OCI-LY1 (cell line): ENCODE measurements at regions not wholly inside any gene's neighbourhood (a gene's known extent, or its start where the extent isn't known, plus 50 kb on each side); places are given as distances from the start of the nearest gene placed in this dataset.
A peak's percentile ranks its signal among the peaks of the same experiment; 100 is the strongest.

Experiments used
- H2AFZ ChIP-seq: fragments of 200-600 bp; sonication (generic), shearing (Covaris generic); 2 replicates; pipeline ENCODE4 v1.6.0; 2014; ENCODE audit warnings: antibody characterized with exemption, mild to moderate bottlenecking, low read length
- H3F3A ChIP-seq: fragments of 200-600 bp; sonication (generic), shearing (Covaris generic); 2 replicates; pipeline ENCODE4 v1.6.0; 2014; ENCODE audit warnings: mild to moderate bottlenecking, antibody characterized with exemption, low read length, moderate library complexity; ENCODE audit not compliant: insufficient read depth
- H3K27ac ChIP-seq: fragments of 200-600 bp; sonication (generic); 2 replicates; pipeline ENCODE4 v1.5.1; 2014; ENCODE audit warnings: low read length, mixed run types, mild to moderate bottlenecking, low read depth; ENCODE audit not compliant: poor library complexity, severe bottlenecking
- H3K27me3 ChIP-seq: fragments of 200-600 bp; sonication (generic); 2 replicates; pipeline ENCODE4 v1.6.0; 2014; ENCODE audit warnings: antibody characterized with exemption, mild to moderate bottlenecking, low read length, moderate library complexity; ENCODE audit not compliant: insufficient read depth
- H3K36me3 ChIP-seq: fragments of 200-600 bp; sonication (generic); 2 replicates; pipeline ENCODE4 v1.6.1; 2014; ENCODE audit warnings: mild to moderate bottlenecking, antibody characterized with exemption, low read length, moderate library complexity, mixed read lengths; ENCODE audit not compliant: insufficient read depth
- H3K4me1 ChIP-seq: fragments of 200-600 bp; sonication (generic); 2 replicates; pipeline ENCODE4 v1.5.1; 2014; ENCODE audit warnings: mild to moderate bottlenecking, low read length, moderate library complexity; ENCODE audit not compliant: insufficient read depth, severe bottlenecking
- H3K4me2 ChIP-seq: fragments of 200-600 bp; sonication (generic), shearing (Covaris generic); 2 replicates; pipeline ENCODE4 v1.6.1; 2014; ENCODE audit warnings: low read length
- H3K4me3 ChIP-seq: fragments of 200-600 bp; sonication (generic); 2 replicates; pipeline ENCODE4 v1.5.1; 2014; ENCODE audit warnings: low read length, low read depth, mild to moderate bottlenecking, mixed read lengths; ENCODE audit not compliant: poor library complexity, severe bottlenecking
- H3K79me2 ChIP-seq: fragments of 200-600 bp; shearing (Covaris generic); 2 replicates; pipeline ENCODE4 v1.6.1; 2016; ENCODE audit warnings: mixed run types, low read length, mixed read lengths; ENCODE audit not compliant: insufficient read depth
- H3K9ac ChIP-seq: fragments of 200-600 bp; sonication (generic), shearing (Covaris generic); 2 replicates; pipeline ENCODE4 v1.6.1; 2014; ENCODE audit warnings: mild to moderate bottlenecking, low read length, mixed read lengths
- H3K9me2 ChIP-seq: fragments of 200-600 bp; sonication (generic), shearing (Covaris generic); 2 replicates; pipeline ENCODE4 v1.6.1; 2014; ENCODE audit warnings: low read depth, mild to moderate bottlenecking, low read length, mixed read lengths
- H3K9me3 ChIP-seq: fragments of 200-600 bp; shearing (Covaris generic); 2 replicates; pipeline ENCODE4 v1.6.1; 2014; ENCODE audit warnings: low read length, mixed read lengths
- H4K20me1 ChIP-seq: fragments of 200-600 bp; sonication (generic), shearing (Covaris generic); 2 replicates; pipeline ENCODE4 v1.6.0; 2016; ENCODE audit warnings: mild to moderate bottlenecking, low read length; ENCODE audit not compliant: insufficient read depth
- CTCF ChIP-seq: fragments of 200-600 bp; sonication (generic), shearing (Covaris generic); IDR thresholded peaks from 2 replicates; pipeline ENCODE4 v1.5.1; 2017; ENCODE audit warnings: mild to moderate bottlenecking, antibody characterized with exemption, low read length, moderate library complexity, mixed read lengths
- EZH2 ChIP-seq: fragments of 200-600 bp; sonication (generic), shearing (Covaris generic); IDR thresholded peaks from 2 replicates; pipeline ENCODE4 v1.8.0; 2017; ENCODE audit warnings: borderline replicate concordance, mixed run types, mild to moderate bottlenecking, antibody characterized with exemption, low read length, moderate library complexity, mixed read lengths

- Histone ChIP-seq H3K4me3 (peak overlapping the region; percentile 16), H3K4me2 (peak overlapping the region; percentile 40), H3K79me2 (no peaks in the 10 kb centered on the region)
Observed at GRCh38 chr14:95597784-95598211, 62.9 kb downstream of the GLRX5 start.

GRCh38 chr14:95601650-95602049 lies 66.8 kb downstream of the GLRX5 start:
- H3K4me3 ChIP-seq = no peak overlapping the region
- 0 out of 2 replicates have a peak, but pooled peaks cover 5% of the 10 kb centered on the region for H3K9me3 ChIP-seq
- H3K4me1 ChIP-seq = peaks cover 6% of the 10 kb centered on the region
- H3K27ac ChIP-seq = no peak overlapping the region
- no peaks in the 10 kb centered on the region for H3K79me2 ChIP-seq
- H3K9ac ChIP-seq = no peak overlapping the region
- H3K9me2 ChIP-seq = no peaks in the 10 kb centered on the region
- no peaks in the 10 kb centered on the region for H4K20me1 ChIP-seq
- no peak overlapping the region for H2AFZ ChIP-seq
- no peak overlapping the region for H3K4me2 ChIP-seq
- no peaks in the 10 kb centered on the region for H3K27me3 ChIP-seq
- no peaks in the 10 kb centered on the region for H3F3A ChIP-seq
- no peak for TF ChIP-seq EZH2
- no peak for TF ChIP-seq CTCF
- H3K36me3 ChIP-seq = no peaks in the 10 kb centered on the region; the same call in 1 of the 2 replicates

More at GRCh38 chr14:95597784-95598211, 62.9 kb downstream of the GLRX5 start:
- no peak overlapping the region for H2AFZ ChIP-seq
- H3K9me3 ChIP-seq = 0 out of 2 replicates have a peak, but pooled peaks cover 5% of the 10 kb centered on the region
- no peaks in the 10 kb centered on the region; the same call in 1 of the 2 replicates for H3K36me3 ChIP-seq
- H3K27me3 ChIP-seq = no peaks in the 10 kb centered on the region
- no peak overlapping the region; the same call in 1 of the 2 replicates for H3K9ac ChIP-seq
- H3K27ac ChIP-seq = no peak overlapping the region
- TF ChIP-seq CTCF = no peak
- TF ChIP-seq EZH2 = no peak
- H3K9me2 ChIP-seq = no peaks in the 10 kb centered on the region
- H4K20me1 ChIP-seq = no peaks in the 10 kb centered on the region
- no peaks in the 10 kb centered on the region for H3F3A ChIP-seq
- H3K4me1 ChIP-seq = peaks cover 6% of the 10 kb centered on the region

- H3K9me3 ChIP-seq = 0 out of 2 replicates have a peak, but pooled peaks cover 5% of the 10 kb centered on the region
- H3K27ac ChIP-seq = no peak overlapping the region
- no peaks in the 10 kb centered on the region for H3K9me2 ChIP-seq
- H3K36me3 ChIP-seq = no peaks in the 10 kb centered on the region; the same call in 1 of the 2 replicates
- no peaks in the 10 kb centered on the region for H3K79me2 ChIP-seq
- no peak overlapping the region for H3K9ac ChIP-seq
- H3K4me3 ChIP-seq = no peak overlapping the region
- no peaks in the 10 kb centered on the region for H3K27me3 ChIP-seq
- H3K4me1 ChIP-seq = no peaks in the 10 kb centered on the region
- H3F3A ChIP-seq = no peaks in the 10 kb centered on the region
- H3K4me2 ChIP-seq = no peak overlapping the region
- TF ChIP-seq EZH2 (no peak), CTCF (no peak)
- no peaks in the 10 kb centered on the region for H4K20me1 ChIP-seq
- no peak overlapping the region for H2AFZ ChIP-seq
Observed at GRCh38 chr14:95603415-95603814, 68.6 kb downstream of the GLRX5 start.
